ENCODE measurements at regions not wholly inside any gene's neighbourhood (a gene's known extent, or its start where the extent isn't known, plus 50 kb on each side); places are given as distances from the start of the nearest gene placed in this dataset.

- intact Hi-C loops (cut with micrococcal nuclease): no loop called here
- Mint-ChIP-seq H3K36me3 (no peaks in the 10 kb centered on the region), H3K27ac (no peak overlapping the region), H3K9me3 (peaks cover 8% of the 10 kb centered on the region), H3K4me3 (no peak overlapping the region), H3K27me3 (no peaks in the 10 kb centered on the region), H3K4me1 (ENCODE audit: low read depth) (no peaks in the 10 kb centered on the region)
- DNase-seq: no peak
- CTCF ChIA-PET: no interaction called here
- POLR2A ChIA-PET: no interaction called here
Measured at GRCh38 chr18:65968239-65969004, 217.6 kb downstream of the CDH7 start.

DNA sequence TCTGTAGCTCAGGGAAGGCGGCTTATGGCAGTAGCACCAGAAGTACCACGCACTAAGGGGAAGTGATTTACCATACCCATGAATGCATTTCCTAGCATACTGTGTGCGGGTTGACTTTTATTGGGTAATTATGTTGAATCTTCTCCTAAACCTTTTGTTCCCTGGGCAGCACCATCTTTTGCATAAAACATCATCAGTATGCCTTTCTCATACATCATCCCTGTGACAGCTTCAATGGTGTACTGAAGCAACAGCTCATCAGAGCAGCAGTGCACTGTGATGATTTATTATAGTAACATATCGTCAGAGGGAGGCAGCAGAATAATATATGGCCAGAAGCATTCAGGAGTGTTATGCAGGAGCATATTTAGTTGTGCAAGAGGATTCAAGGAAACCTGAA lies 204.9 kb downstream of the CDH7 start:
- H3K4me1 Mint-ChIP-seq (ENCODE audit: low read depth): no peaks in the 10 kb centered on the region
- no peak overlapping the region for H3K27ac Mint-ChIP-seq

GRCh38 chr18:65954372-65954771 lies 203.6 kb downstream of the CDH7 start:
- no peak for DNase-seq
- Mint-ChIP-seq H3K36me3 (no peaks in the 10 kb centered on the region), H3K27ac (no peak overlapping the region), H3K9me3 (peaks cover 7% of the 10 kb centered on the region), H3K27me3 (no peaks in the 10 kb centered on the region), H3K4me1 (ENCODE audit: low read depth) (no peaks in the 10 kb centered on the region), H3K4me3 (no peak overlapping the region)
- intact Hi-C loops (cut with micrococcal nuclease): no loop called here
- POLR2A ChIA-PET: no interaction called here
- CTCF ChIA-PET: no interaction called here

More for the DNA sequence above, 204.9 kb downstream of the CDH7 start:
- no peak overlapping the region for H3K4me3 Mint-ChIP-seq
- CTCF ChIA-PET: no interaction called here
- no peak for DNase-seq
- H3K9me3 Mint-ChIP-seq: peaks cover 10% of the 10 kb centered on the region
- POLR2A ChIA-PET: no interaction called here
- H3K27me3 Mint-ChIP-seq: no peaks in the 10 kb centered on the region
- no peaks in the 10 kb centered on the region for H3K36me3 Mint-ChIP-seq
- intact Hi-C loops (cut with micrococcal nuclease): no loop called here

- CTCF ChIA-PET: no interaction called here
- intact Hi-C loops (cut with micrococcal nuclease): no loop called here
- Mint-ChIP-seq H3K27ac (no peak overlapping the region), H3K4me1 (ENCODE audit: low read depth) (no peaks in the 10 kb centered on the region), H3K27me3 (no peaks in the 10 kb centered on the region), H3K4me3 (no peak overlapping the region), H3K9me3 (peaks cover 3% of the 10 kb centered on the region), H3K36me3 (no peaks in the 10 kb centered on the region)
- no peak for DNase-seq
- POLR2A ChIA-PET: no interaction called here
Measured at GRCh38 chr18:65946777-65947176, 196.0 kb downstream of the CDH7 start.

- ChIA-PET CTCF (interaction anchor here (0.5 kb wide), 1 partner anchor 77 kb away, joined by 3 read pairs; no protein-coding TSS in a partner anchor), POLR2A (no interaction called here)
- DNase-seq: no peak
- H3K27ac Mint-ChIP-seq: no peak overlapping the region
- peaks cover 4% of the 10 kb centered on the region for H3K9me3 Mint-ChIP-seq
- no peaks in the 10 kb centered on the region for H3K4me1 Mint-ChIP-seq (ENCODE audit: low read depth)
- H3K27me3 Mint-ChIP-seq: no peaks in the 10 kb centered on the region
- intact Hi-C loops (cut with micrococcal nuclease): no loop called here
- no peaks in the 10 kb centered on the region for H3K36me3 Mint-ChIP-seq
- H3K4me3 Mint-ChIP-seq: no peak overlapping the region
Measured at GRCh38 chr18:65943268-65943667, 192.5 kb downstream of the CDH7 start.

DNA sequence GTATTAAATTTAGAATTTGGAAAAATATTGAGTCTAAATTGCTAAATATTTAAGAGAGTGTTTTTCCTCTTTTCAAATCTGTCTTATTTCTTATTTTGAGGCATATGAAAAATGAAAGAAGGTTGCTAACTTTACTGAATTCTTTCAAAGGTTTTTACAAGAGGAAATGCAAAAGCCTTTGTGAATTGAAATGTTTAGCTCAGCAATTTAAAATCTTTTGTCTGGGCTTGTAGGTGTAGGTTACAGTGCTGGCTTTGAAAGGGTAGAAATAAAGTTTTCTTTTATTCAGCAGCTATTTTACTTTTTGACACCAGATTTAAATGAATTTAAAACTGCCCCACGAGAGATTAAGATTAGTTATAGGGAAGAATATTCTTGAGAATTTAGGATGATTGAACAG lies 192.0 kb downstream of the CDH7 start:
- H3K27me3 Mint-ChIP-seq: no peaks in the 10 kb centered on the region
- no peak for DNase-seq
- CTCF ChIA-PET: interaction anchor here (0.5 kb wide), 1 partner anchor 76 kb away, joined by 3 read pairs; no protein-coding TSS in a partner anchor
- intact Hi-C loops (cut with micrococcal nuclease): no loop called here
- no peaks in the 10 kb centered on the region for H3K36me3 Mint-ChIP-seq
- POLR2A ChIA-PET: no interaction called here
- peaks cover 8% of the 10 kb centered on the region for H3K9me3 Mint-ChIP-seq
- no peak overlapping the region for H3K4me3 Mint-ChIP-seq
- H3K27ac Mint-ChIP-seq: no peak overlapping the region
- H3K4me1 Mint-ChIP-seq (ENCODE audit: low read depth): no peaks in the 10 kb centered on the region

GRCh38 chr18:65942104-65942503 lies 191.3 kb downstream of the CDH7 start:
- no peak for DNase-seq
- ChIA-PET POLR2A (no interaction called here), CTCF (no interaction called here)
- Mint-ChIP-seq H3K36me3 (no peaks in the 10 kb centered on the region), H3K9me3 (peaks cover 11% of the 10 kb centered on the region), H3K27ac (no peak overlapping the region), H3K4me3 (no peak overlapping the region), H3K27me3 (no peaks in the 10 kb centered on the region), H3K4me1 (ENCODE audit: low read depth) (no peaks in the 10 kb centered on the region)
- intact Hi-C loops (cut with micrococcal nuclease): no loop called here

- Mint-ChIP-seq H3K4me1 (ENCODE audit: low read depth) (no peaks in the 10 kb centered on the region), H3K27me3 (no peaks in the 10 kb centered on the region), H3K4me3 (no peak overlapping the region), H3K36me3 (no peaks in the 10 kb centered on the region), H3K9me3 (peaks cover 13% of the 10 kb centered on the region), H3K27ac (no peak overlapping the region)
- intact Hi-C loops (cut with micrococcal nuclease): no loop called here
- no peak for DNase-seq
- POLR2A ChIA-PET: no interaction called here
- CTCF ChIA-PET: no interaction called here
Measured at GRCh38 chr18:65941482-65941881, 190.7 kb downstream of the CDH7 start.
